ENCODE measurements at regions not wholly inside any gene's neighbourhood (a gene's known extent, or its start where the extent isn't known, plus 50 kb on each side); places are given as distances from the start of the nearest gene placed in this dataset.
A peak's percentile ranks its signal among the peaks of the same experiment; 100 is the strongest.
"Not testable (repeated sequence)": the region's sequence is repeated elsewhere in the genome, so short reads cannot be mapped to it uniquely, and the experiment has no call there.

- H3K4me3 ChIP-seq (ENCODE audit: low read depth, low read length): peak overlapping the region; percentile 10
Observed at GRCh38 chr1:54474310-54475251, 68.4 kb upstream of the SSBP3 start.

GRCh38 chr1:54471588-54471987 is 65.4 kb upstream of the SSBP3 start:
- H3K4me3 ChIP-seq (ENCODE audit: low read depth, low read length): no peak overlapping the region

GRCh38 chr1:54469444-54469843 is 63.2 kb upstream of the SSBP3 start:
- not testable (repeated sequence) for H3K4me3 ChIP-seq (ENCODE audit: low read depth, low read length)

GRCh38 chr1:54468288-54469084 is 62.3 kb upstream of the SSBP3 start:
- not testable (repeated sequence) for H3K4me3 ChIP-seq (ENCODE audit: low read depth, low read length)

GRCh38 chr1:54465351-54465811 is 59.2 kb upstream of the SSBP3 start:
- no peak overlapping the region for H3K4me3 ChIP-seq (ENCODE audit: low read depth, low read length)

GRCh38 chr1:54464477-54465146 is 58.4 kb upstream of the SSBP3 start:
- H3K4me3 ChIP-seq (ENCODE audit: low read depth, low read length): no peak overlapping the region

DNA sequence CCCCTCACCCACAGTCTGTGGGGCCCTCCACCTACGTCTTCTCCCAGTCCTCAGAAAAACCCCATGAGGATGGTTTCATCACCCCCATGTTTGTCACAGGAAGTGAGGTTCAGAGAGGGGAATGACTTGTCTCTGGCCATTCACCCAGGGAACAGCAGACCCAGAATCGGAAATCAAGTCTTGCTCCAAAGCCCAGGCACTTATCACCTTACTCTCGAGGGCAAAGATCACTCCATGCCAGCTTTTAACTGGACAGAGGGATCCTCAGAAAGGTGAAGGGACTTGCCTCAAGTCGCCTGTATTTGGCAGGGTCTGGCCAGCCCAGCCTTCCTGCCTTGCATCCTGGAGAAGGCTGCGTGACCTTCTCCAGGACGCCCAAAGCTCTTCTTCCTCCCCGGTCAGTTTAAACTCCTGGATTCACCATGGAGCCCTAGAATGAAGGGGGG is 57.9 kb upstream of the SSBP3 start:
- no peak overlapping the region for H3K4me3 ChIP-seq (ENCODE audit: low read depth, low read length)

DNA sequence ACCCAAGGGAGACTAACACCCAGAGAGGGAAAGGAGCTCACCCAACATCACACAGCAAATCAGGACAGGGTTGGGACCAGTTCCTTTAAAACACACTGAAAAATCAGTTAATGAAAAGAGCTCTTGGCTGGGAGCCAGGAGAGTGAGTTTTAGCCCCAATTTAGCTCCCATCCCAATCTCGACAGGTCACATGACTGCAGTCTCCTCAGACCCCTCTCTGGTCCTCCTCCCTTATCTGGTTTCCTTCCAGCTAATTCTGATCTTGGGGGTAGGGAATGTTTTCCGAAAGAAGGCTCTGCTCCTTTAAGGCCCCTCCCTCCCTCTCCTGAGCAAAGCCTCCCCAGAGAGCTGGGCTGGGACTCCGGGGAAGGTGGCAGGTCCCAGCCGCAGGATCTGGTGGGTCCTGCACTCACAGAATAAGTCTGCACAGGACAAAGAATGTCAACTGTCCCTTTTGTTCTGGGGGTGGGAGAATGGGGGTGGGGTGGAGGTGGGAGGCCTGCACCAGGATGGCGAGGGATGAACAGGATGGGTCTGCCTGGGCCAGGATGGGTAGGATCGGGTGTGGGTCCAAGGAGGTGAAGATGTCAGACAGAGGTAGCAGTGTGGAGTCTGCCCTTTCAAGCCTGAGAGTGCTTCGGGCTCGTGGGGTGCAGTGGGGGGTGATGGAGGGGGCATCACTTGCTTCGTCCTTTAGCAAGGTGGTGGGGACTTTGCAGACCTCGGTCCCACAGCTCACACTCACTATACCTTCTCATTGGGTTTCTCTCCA is 57.3 kb upstream of the SSBP3 start:
- no peak overlapping the region for H3K4me3 ChIP-seq (ENCODE audit: low read depth, low read length)

GRCh38 chr1:54462597-54463258 is 56.5 kb upstream of the SSBP3 start:
- H3K4me3 ChIP-seq (ENCODE audit: low read depth, low read length): no peak overlapping the region

DNA sequence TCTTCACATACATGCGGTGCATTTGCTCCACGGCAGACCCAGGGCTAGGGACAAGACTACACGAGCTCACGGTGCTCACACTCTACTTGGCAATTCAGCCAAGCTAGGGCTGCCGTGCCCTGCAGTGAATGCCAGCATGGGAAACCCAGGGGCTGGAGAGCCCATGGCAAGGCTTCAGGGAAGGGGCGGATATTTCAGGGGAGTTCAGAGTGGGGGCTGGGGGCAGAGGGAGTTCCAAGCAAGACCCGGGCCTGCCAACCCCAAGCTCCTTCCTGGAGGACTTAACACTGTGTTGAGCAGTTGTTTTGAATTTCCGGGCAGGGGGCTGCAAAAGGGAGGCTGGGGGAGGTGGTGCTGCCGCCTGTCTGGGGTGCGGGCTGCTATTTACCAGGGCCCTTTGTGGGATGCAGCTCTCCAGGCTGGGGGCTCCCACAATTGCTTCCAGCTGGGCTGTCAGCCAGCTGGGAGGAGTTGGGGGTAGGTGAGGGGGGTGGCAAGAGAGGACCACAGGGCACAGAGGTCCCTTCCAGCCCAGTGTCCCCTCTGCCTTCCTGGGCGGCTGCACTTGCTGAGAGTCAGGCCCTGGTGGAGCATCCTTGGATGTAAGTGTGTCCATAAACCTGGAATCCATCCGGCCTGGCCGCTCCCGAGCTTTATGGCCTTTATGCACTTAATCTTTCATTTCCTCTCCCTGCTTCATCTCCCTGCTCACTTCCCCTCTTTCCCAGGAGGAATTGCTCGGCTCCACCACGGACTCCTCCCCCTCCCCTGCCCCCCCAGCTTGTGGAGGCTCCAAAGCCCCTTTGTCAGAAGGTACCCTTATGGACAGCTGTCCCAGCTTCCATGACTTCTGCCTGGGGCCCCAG is 55.8 kb upstream of the SSBP3 start:
- no peak overlapping the region for H3K4me3 ChIP-seq (ENCODE audit: low read depth, low read length)

- H3K4me3 ChIP-seq (ENCODE audit: low read depth, low read length): no peak overlapping the region
Observed at GRCh38 chr1:54460861-54461387, 54.7 kb upstream of the SSBP3 start.

DNA sequence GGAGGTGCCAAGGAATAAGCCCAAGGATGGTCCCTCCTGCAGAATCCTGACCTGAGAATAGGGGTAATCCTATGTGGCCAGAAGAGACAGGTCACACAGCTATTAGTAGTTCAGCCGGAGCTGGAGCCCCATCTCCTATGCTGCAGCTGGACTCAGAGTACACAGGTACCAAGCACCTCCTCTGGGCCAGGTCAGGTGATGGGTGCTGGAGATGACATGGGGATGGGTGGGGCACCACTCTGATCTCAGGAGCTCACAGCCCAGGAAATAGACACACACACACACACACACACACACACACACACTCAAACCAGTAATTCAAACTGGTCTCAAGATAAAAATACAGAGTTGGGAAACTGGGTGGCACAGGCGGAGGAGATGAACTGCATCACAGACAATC is 54.2 kb upstream of the SSBP3 start:
- no peak overlapping the region for H3K4me3 ChIP-seq (ENCODE audit: low read depth, low read length)

DNA sequence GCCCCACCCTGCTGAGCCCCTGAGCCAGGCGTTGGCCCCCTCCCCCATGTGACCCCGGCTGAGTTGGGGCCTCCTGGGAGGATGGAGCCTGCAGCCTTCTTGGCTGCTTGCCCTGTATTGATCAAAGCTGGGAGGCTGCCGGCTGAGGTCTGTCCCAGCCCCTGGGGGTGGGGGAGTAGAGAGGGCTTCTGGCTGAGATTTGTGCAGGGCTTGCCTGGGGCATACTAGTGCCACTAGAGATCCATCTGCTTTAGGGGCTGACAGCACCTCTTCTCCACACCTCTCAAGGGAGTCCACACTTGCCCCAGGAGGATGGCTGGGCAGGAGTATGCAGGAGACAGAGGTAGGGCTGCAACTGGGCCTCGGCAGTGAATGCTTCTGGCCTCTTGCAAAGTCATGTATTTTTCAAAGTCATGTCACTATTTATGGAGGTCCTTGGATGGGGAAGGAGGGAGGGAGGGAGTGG is 53.6 kb upstream of the SSBP3 start:
- H3K4me3 ChIP-seq (ENCODE audit: low read depth, low read length): no peak overlapping the region

DNA sequence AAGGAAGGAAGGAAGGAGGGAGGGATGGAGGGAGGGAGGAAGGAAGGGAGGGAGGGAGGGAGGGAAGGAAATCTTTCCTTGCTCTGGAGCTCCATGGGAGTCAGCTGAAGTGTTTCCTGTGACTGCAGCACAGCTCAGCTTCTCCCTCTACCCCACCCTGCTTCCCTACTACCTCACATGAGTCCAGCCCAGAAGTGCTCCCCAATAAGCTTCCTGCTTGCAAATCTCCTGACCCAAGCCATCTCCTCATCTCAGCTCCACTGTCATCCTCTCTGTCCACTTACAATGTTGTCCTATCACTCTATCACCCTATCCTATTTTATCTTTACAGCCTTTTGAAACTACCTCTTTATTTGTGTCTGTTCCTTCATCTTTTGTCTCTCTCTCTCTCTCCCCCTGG is 52.9 kb upstream of the SSBP3 start:
- H3K4me3 ChIP-seq (ENCODE audit: low read depth, low read length): no peak overlapping the region

DNA sequence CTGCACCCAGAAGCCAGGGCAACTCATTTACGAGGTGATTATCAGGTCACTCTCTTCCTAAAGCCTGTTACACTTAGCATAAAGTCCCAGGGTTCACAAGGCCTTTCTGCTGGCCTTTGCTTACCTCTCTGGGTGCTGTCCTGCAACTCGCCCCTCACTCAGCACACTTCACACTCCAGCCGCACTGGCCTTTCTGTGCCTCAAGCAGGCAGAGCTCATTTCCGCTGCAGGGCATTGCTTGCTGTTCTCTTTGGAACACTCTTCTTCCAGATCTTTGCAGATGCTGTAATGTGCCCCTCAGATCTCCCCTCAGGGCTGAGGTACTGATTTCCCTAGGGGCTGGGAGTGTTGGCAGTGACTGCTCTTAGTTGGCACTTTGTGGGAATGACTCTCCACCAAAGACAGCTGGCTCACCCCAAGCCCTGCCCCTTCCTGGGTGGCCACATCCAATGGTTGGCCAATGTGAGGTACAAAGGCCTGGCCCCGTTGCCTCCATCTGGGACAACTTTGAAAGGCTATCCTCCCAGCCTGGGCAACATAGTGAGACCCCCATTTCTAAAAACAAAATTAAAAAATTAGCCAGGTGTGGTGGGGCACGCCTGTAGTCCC is 50.8 kb upstream of the SSBP3 start:
- H3K4me3 ChIP-seq (ENCODE audit: low read depth, low read length): no peak overlapping the region

GRCh38 chr1:54456361-54456760 is 50.2 kb upstream of the SSBP3 start:
- no peak overlapping the region for H3K4me3 ChIP-seq (ENCODE audit: low read depth, low read length)

All from iPS-11a (cell line).